ENCODE measurements at regions not wholly inside any gene's neighbourhood (a gene's known extent, or its start where the extent isn't known, plus 50 kb on each side); places are given as distances from the start of the nearest gene placed in this dataset.

GRCh38 chr1:47708019-47708535 lies 270.2 kb downstream of the FOXD2 start:
- no peak overlapping the region for H3K27ac ChIP-seq (ENCODE audit: insufficient read depth, low read length, poor library complexity, severe bottlenecking)
- DNase-seq = no peak
- H3K36me3 ChIP-seq (ENCODE audit: control insufficient read depth, insufficient read depth, low read length) = no peaks in the 10 kb centered on the region
- no peak overlapping the region for H3K4me3 ChIP-seq (ENCODE audit: insufficient read depth, low read depth, low read length, poor library complexity, severe bottlenecking)
- no peaks in the 10 kb centered on the region for H3K9me3 ChIP-seq (ENCODE audit: control insufficient read depth, low read length)
- H3K27me3 ChIP-seq (replicated peaks; ENCODE audit: control insufficient read depth, insufficient read depth, low read length, poor library complexity, severe bottlenecking) = peaks cover 53% of the 10 kb centered on the region
- peaks cover 21% of the 10 kb centered on the region for H3K4me1 ChIP-seq (ENCODE audit: control insufficient read depth, insufficient read depth, low read length, poor library complexity, severe bottlenecking)

GRCh38 chr1:47708658-47709018 lies 270.8 kb downstream of the FOXD2 start:
- peaks cover 53% of the 10 kb centered on the region for H3K27me3 ChIP-seq (replicated peaks; ENCODE audit: control insufficient read depth, insufficient read depth, low read length, poor library complexity, severe bottlenecking)
- no peak overlapping the region for H3K27ac ChIP-seq (ENCODE audit: insufficient read depth, low read length, poor library complexity, severe bottlenecking)
- H3K36me3 ChIP-seq (ENCODE audit: control insufficient read depth, insufficient read depth, low read length) = no peaks in the 10 kb centered on the region
- no peaks in the 10 kb centered on the region for H3K9me3 ChIP-seq (ENCODE audit: control insufficient read depth, low read length)
- no peak overlapping the region for H3K4me3 ChIP-seq (ENCODE audit: insufficient read depth, low read depth, low read length, poor library complexity, severe bottlenecking)
- H3K4me1 ChIP-seq (ENCODE audit: control insufficient read depth, insufficient read depth, low read length, poor library complexity, severe bottlenecking) = peaks cover 21% of the 10 kb centered on the region
- no peak for DNase-seq

- Histone ChIP-seq H3K4me3 (ENCODE audit: insufficient read depth, low read depth, low read length, poor library complexity, severe bottlenecking) (peak overlapping the region; percentile 40), H3K27me3 (replicated peaks; ENCODE audit: control insufficient read depth, insufficient read depth, low read length, poor library complexity, severe bottlenecking) (peaks cover 53% of the 10 kb centered on the region), H3K36me3 (ENCODE audit: control insufficient read depth, insufficient read depth, low read length) (no peaks in the 10 kb centered on the region), H3K9me3 (ENCODE audit: control insufficient read depth, low read length) (no peaks in the 10 kb centered on the region), H3K27ac (ENCODE audit: insufficient read depth, low read length, poor library complexity, severe bottlenecking) (no peak overlapping the region), H3K4me1 (ENCODE audit: control insufficient read depth, insufficient read depth, low read length, poor library complexity, severe bottlenecking) (peaks cover 21% of the 10 kb centered on the region)
- DNase-seq = no peak
These were observed 271.4 kb downstream of the FOXD2 start for GRCh38 chr1:47709019-47709871.

GRCh38 chr1:47709872-47710231 lies 272.0 kb downstream of the FOXD2 start:
- DNase-seq = no peak
- H3K4me1 ChIP-seq (ENCODE audit: control insufficient read depth, insufficient read depth, low read length, poor library complexity, severe bottlenecking) = peaks cover 21% of the 10 kb centered on the region
- H3K4me3 ChIP-seq (ENCODE audit: insufficient read depth, low read depth, low read length, poor library complexity, severe bottlenecking) = peak overlapping the region; percentile 40
- no peak overlapping the region for H3K27ac ChIP-seq (ENCODE audit: insufficient read depth, low read length, poor library complexity, severe bottlenecking)
- peaks cover 50% of the 10 kb centered on the region for H3K27me3 ChIP-seq (replicated peaks; ENCODE audit: control insufficient read depth, insufficient read depth, low read length, poor library complexity, severe bottlenecking)
- H3K36me3 ChIP-seq (ENCODE audit: control insufficient read depth, insufficient read depth, low read length) = no peaks in the 10 kb centered on the region
- H3K9me3 ChIP-seq (ENCODE audit: control insufficient read depth, low read length) = no peaks in the 10 kb centered on the region

- peaks cover 21% of the 10 kb centered on the region for H3K4me1 ChIP-seq (ENCODE audit: control insufficient read depth, insufficient read depth, low read length, poor library complexity, severe bottlenecking)
- no peaks in the 10 kb centered on the region for H3K9me3 ChIP-seq (ENCODE audit: control insufficient read depth, low read length)
- H3K36me3 ChIP-seq (ENCODE audit: control insufficient read depth, insufficient read depth, low read length) = no peaks in the 10 kb centered on the region
- no peak overlapping the region for H3K27ac ChIP-seq (ENCODE audit: insufficient read depth, low read length, poor library complexity, severe bottlenecking)
- peak; percentile 16 to 35 (median 17) for DNase-seq
- peak overlapping the region; percentile 40 for H3K4me3 ChIP-seq (ENCODE audit: insufficient read depth, low read depth, low read length, poor library complexity, severe bottlenecking)
- H3K27me3 ChIP-seq (replicated peaks; ENCODE audit: control insufficient read depth, insufficient read depth, low read length, poor library complexity, severe bottlenecking) = peaks cover 47% of the 10 kb centered on the region
These were observed 272.7 kb downstream of the FOXD2 start for GRCh38 chr1:47710329-47711071.

Data from effector memory CD4-positive, alpha-beta T cell (primary cell).